GM12875 (cell line): ENCODE measurements at regions not wholly inside any gene's neighbourhood (a gene's known extent, or its start where the extent isn't known, plus 50 kb on each side); places are given as distances from the start of the nearest gene placed in this dataset.

Experiments
- H3K4me3 ChIP-seq: one replicate; pipeline ENCODE4 v1.5.1; 2011; ENCODE audit warnings: low read depth, low read length, control low read depth
- TF ChIP-seq, protein P1 (sequence below): IDR thresholded peaks from 2 replicates; pipeline ENCODE4 v1.5.1; 2011; ENCODE audit warnings: low read depth, mild to moderate bottlenecking, control low read depth, inconsistent platforms, low read length, moderate library complexity, borderline replicate concordance; ENCODE audit not compliant: insufficient read depth

DNA sequence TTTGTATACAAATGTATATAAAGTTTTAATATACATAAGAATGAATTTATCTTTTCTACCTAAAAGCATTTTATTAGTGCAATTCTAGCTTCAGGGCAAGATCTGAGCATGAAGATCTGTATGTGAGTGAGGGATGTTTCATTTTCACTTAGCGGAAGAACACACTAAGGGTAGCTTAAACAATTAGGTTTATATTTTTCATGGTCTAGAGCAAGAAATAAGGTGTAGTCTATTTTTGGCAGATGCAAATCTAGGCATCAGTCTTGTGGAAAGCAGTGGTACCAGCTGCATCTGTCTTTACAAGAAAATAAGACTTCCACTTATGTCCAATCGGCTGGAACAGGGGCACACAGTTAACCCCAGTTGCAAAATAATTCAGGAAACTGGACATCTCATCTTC lies 433.3 kb downstream of the ADAM29 start:
- TF ChIP-seq, protein P1, sequence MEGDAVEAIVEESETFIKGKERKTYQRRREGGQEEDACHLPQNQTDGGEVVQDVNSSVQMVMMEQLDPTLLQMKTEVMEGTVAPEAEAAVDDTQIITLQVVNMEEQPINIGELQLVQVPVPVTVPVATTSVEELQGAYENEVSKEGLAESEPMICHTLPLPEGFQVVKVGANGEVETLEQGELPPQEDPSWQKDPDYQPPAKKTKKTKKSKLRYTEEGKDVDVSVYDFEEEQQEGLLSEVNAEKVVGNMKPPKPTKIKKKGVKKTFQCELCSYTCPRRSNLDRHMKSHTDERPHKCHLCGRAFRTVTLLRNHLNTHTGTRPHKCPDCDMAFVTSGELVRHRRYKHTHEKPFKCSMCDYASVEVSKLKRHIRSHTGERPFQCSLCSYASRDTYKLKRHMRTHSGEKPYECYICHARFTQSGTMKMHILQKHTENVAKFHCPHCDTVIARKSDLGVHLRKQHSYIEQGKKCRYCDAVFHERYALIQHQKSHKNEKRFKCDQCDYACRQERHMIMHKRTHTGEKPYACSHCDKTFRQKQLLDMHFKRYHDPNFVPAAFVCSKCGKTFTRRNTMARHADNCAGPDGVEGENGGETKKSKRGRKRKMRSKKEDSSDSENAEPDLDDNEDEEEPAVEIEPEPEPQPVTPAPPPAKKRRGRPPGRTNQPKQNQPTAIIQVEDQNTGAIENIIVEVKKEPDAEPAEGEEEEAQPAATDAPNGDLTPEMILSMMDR = no peak
- no peak overlapping the region for H3K4me3 ChIP-seq

DNA sequence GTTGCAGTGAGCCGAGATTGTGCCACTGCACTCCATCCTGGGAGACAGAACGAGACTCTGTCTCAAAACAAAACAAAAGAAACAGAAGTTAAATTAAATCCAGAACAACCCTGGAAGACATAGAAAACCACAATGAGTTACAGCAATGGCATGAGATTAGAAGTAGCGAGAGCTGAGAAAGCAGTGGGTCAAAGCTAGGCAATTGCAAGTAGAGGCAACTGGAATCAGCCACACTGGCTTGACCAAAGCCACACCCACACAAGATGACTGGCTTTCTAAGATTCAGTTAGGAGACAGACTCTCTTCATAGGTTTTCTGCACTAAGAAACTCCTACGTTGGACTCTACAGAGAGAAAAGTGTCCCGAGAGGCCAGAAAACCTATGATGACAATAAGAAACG lies 443.0 kb downstream of the GPM6A start:
- no peak overlapping the region for H3K4me3 ChIP-seq
- TF ChIP-seq, protein P1 = no peak

DNA sequence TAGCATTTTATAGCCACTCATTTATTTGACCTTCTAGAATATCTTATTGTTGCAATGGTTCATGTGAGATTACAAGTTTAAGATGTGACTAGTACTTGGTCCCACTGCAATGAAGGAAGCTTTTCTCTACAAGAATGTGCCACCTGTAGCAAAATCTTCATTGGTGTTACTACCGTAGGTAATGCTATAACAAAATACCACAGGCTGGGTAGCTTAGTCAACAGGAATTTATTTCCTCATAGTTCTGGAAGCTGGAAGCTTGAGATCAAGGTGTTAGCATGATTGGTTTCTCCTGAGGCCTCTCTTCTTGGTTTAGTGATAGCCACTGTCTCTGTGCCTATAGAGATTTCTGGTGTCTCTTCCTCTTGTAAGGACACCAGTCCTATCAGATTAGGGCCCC lies 441.0 kb downstream of the GPM6A start:
- TF ChIP-seq, protein P1 = no peak
- H3K4me3 ChIP-seq = no peak overlapping the region

DNA sequence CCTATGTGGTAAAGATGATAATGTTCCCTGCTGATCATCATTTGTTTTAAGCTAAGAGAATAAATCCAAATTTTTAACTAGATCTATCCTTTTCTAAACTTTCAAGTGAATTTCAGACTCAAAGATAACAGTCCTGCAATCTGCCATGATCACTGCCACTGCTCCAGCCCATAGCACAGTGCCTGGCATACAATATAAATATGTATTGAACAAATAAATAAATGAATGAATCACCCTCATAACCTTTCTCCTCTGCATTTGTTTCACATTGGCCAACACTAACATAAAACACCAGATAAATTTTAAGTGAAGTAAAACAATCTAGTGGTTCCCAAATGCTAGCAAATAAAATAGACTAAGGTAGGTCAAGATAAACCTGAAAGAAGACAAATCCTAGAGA lies 439.0 kb downstream of the GPM6A start:
- TF ChIP-seq, protein P1 = no peak

GRCh38 chr4:175374459-175374858 lies 437.6 kb downstream of the GPM6A start:
- H3K4me3 ChIP-seq = no peak overlapping the region
- TF ChIP-seq, protein P1 = no peak

More for the DNA sequence above, 439.0 kb downstream of the GPM6A start:
- no peak overlapping the region for H3K4me3 ChIP-seq

DNA sequence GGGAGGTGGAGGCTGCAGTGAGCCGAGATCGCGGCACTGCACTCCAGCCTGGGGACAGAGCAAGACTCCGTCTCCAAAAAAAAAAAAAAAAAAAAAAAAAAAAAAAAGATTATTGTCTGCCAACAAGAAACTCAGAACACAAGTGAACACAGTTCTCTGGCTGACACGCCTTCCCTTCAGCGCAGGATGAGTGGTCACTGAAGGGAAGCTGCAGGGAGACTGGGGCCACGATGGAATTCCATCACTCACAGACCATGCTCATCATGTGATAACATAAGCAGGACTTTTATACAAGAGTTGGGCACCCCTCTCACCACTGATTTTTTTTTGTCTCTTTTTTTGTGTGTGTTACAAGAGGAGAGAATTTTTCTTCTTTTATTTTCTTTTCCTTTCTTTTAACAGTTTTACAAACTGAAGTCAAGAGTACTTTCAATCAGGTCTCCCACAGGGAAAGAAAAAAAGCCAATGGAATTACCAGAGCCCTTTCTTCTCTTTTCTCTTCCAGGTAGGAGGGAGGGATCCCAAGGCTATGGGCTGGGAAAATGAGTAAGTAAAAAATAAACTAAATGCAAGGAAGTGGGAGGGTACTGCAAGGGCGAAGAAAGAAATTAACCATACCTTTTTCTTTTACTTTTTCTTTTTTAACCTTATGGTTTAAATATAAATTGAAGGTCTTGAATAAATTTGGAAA lies 435.6 kb downstream of the GPM6A start:
- TF ChIP-seq, protein P1 = no peak
- no peak overlapping the region for H3K4me3 ChIP-seq

DNA sequence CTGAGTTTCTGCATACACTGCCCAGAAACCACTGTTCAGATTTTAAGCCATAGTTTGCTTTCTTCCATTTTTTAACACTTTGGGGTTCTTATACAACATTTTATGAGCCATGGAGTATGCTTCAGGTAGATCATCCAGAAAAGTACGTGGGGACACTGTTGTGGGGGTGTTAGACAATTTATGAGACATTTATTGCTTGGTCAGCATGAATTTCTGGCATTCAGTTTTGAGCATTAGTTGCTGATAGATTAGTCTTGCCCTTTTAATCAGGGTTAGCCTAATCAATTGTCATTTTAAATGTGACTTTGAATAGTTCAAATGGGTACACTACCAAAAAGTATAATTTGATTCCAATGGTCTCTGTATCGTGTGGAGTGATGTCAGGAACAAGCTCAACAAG lies 434.9 kb downstream of the GPM6A start:
- no peak overlapping the region for H3K4me3 ChIP-seq
- TF ChIP-seq, protein P1 = no peak
